ENCODE measurements at regions not wholly inside any gene's neighbourhood (a gene's known extent, or its start where the extent isn't known, plus 50 kb on each side); places are given as distances from the start of the nearest gene placed in this dataset.
"Not testable (repeated sequence)": the region's sequence is repeated elsewhere in the genome, so short reads cannot be mapped to it uniquely, and the experiment has no call there.

GRCh38 chr15:84483859-84484258 is 117.0 kb upstream of the ZSCAN2 start:
- H3K27ac ChIP-seq, result not testable (repeated sequence)

GRCh38 chr15:84500165-84500889 is 100.5 kb upstream of the ZSCAN2 start:
- H3K27ac ChIP-seq, result not testable (repeated sequence)

GRCh38 chr15:84503101-84503500 is 97.7 kb upstream of the ZSCAN2 start:
- not testable (repeated sequence) for H3K27ac ChIP-seq

- H3K27ac ChIP-seq, result not testable (repeated sequence)
Measured at GRCh38 chr15:84505552-84505951, 95.3 kb upstream of the ZSCAN2 start.

GRCh38 chr15:84512324-84512723 is 88.5 kb upstream of the ZSCAN2 start:
- not testable (repeated sequence) for H3K27ac ChIP-seq

GRCh38 chr15:84516773-84517172 is 84.0 kb upstream of the ZSCAN2 start:
- not testable (repeated sequence) for H3K27ac ChIP-seq

- not testable (repeated sequence) for H3K27ac ChIP-seq
Measured at GRCh38 chr15:84525491-84526344, 75.1 kb upstream of the ZSCAN2 start.

- H3K27ac ChIP-seq, result peak overlapping the region; percentile 78
Measured at GRCh38 chr15:84530751-84531150, 70.1 kb upstream of the ZSCAN2 start.

GRCh38 chr15:84531223-84531622 is 69.6 kb upstream of the ZSCAN2 start:
- H3K27ac ChIP-seq, result peak overlapping the region; percentile 78

- H3K27ac ChIP-seq, result peak overlapping the region; percentile 78
- TF ChIP-seq CTCF (conservative IDR thresholded peaks at IDR 0.05), result peak; percentile 36
Measured at GRCh38 chr15:84531709-84532367, 69.0 kb upstream of the ZSCAN2 start.

- not testable (repeated sequence) for H3K27ac ChIP-seq
Measured at GRCh38 chr15:84533705-84534104, 67.1 kb upstream of the ZSCAN2 start.

GRCh38 chr15:84534561-84535235 is 66.1 kb upstream of the ZSCAN2 start:
- not testable (repeated sequence) for H3K27ac ChIP-seq

- not testable (repeated sequence) for H3K27ac ChIP-seq
Measured at GRCh38 chr15:84536181-84536580, 64.6 kb upstream of the ZSCAN2 start.

- not testable (repeated sequence) for H3K27ac ChIP-seq
Measured at GRCh38 chr15:84544586-84544985, 56.2 kb upstream of the ZSCAN2 start.

- H3K27ac ChIP-seq, result not testable (repeated sequence)
Measured at GRCh38 chr15:84547150-84547549, 53.7 kb upstream of the ZSCAN2 start.

- H3K27ac ChIP-seq, result not testable (repeated sequence)
Measured at GRCh38 chr15:84550503-84550902, 50.3 kb upstream of the ZSCAN2 start.

Data from VCaP (cell line).